Hepatocyte (in vitro differentiated cells): ENCODE measurements at regions not wholly inside any gene's neighbourhood (a gene's known extent, or its start where the extent isn't known, plus 50 kb on each side); places are given as distances from the start of the nearest gene placed in this dataset.

Experiments used
- EZH2 ChIP-seq: fragments of 200-600 bp; sonication (generic); IDR thresholded peaks from 2 replicates; pipeline ENCODE4 v1.6.1; 2016; ENCODE audit warnings: antibody characterized with exemption, mild to moderate bottlenecking, borderline replicate concordance
- TF ChIP-seq, protein P1 (sequence below): fragments of 200-600 bp; sonication (generic); IDR thresholded peaks from 2 replicates; pipeline ENCODE4 v1.5.1; 2016; ENCODE audit warnings: antibody characterized with exemption, mild to moderate bottlenecking; ENCODE audit not compliant: poor library complexity

DNA sequence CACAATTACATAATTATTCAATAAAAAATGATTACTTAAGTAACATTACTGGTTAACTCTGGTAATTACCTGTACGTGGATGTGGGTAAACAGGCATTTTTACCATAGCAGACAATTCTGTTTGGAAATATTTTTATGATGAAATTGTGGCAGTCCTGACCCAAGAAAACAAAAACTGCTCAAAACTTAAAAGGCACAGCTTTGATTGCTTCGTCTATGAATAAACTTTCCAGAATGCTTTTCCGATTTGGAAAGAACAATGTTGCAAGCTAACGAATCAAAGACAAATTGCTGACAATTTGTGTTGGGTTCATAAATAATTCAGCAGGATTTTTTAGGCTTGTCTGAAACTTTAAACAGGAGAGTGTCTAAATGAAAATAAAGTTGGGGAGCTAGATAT, 150.6 kb upstream of the GYPA start:
- TF ChIP-seq EZH2 = no peak
- TF ChIP-seq, protein P1, sequence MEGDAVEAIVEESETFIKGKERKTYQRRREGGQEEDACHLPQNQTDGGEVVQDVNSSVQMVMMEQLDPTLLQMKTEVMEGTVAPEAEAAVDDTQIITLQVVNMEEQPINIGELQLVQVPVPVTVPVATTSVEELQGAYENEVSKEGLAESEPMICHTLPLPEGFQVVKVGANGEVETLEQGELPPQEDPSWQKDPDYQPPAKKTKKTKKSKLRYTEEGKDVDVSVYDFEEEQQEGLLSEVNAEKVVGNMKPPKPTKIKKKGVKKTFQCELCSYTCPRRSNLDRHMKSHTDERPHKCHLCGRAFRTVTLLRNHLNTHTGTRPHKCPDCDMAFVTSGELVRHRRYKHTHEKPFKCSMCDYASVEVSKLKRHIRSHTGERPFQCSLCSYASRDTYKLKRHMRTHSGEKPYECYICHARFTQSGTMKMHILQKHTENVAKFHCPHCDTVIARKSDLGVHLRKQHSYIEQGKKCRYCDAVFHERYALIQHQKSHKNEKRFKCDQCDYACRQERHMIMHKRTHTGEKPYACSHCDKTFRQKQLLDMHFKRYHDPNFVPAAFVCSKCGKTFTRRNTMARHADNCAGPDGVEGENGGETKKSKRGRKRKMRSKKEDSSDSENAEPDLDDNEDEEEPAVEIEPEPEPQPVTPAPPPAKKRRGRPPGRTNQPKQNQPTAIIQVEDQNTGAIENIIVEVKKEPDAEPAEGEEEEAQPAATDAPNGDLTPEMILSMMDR = no peak
